ENCODE measurements at regions not wholly inside any gene's neighbourhood (a gene's known extent, or its start where the extent isn't known, plus 50 kb on each side); places are given as distances from the start of the nearest gene placed in this dataset.

GRCh38 chr4:174111422-174111821, 172.0 kb downstream of the FBXO8 start:
- H3K27ac ChIP-seq = no peak overlapping the region
- TF ChIP-seq ZFX (IDR thresholded peaks at IDR 0.05; ENCODE audit: borderline replicate concordance) = no peak
- TF ChIP-seq, protein P1, sequence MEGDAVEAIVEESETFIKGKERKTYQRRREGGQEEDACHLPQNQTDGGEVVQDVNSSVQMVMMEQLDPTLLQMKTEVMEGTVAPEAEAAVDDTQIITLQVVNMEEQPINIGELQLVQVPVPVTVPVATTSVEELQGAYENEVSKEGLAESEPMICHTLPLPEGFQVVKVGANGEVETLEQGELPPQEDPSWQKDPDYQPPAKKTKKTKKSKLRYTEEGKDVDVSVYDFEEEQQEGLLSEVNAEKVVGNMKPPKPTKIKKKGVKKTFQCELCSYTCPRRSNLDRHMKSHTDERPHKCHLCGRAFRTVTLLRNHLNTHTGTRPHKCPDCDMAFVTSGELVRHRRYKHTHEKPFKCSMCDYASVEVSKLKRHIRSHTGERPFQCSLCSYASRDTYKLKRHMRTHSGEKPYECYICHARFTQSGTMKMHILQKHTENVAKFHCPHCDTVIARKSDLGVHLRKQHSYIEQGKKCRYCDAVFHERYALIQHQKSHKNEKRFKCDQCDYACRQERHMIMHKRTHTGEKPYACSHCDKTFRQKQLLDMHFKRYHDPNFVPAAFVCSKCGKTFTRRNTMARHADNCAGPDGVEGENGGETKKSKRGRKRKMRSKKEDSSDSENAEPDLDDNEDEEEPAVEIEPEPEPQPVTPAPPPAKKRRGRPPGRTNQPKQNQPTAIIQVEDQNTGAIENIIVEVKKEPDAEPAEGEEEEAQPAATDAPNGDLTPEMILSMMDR (IDR thresholded peaks at IDR 0.05) = no peak

- no peak for TF ChIP-seq ZFX (IDR thresholded peaks at IDR 0.05; ENCODE audit: borderline replicate concordance)
- TF ChIP-seq, protein P1 (IDR thresholded peaks at IDR 0.05) = no peak
- no peak overlapping the region for H3K27ac ChIP-seq
Measured at GRCh38 chr4:174110180-174110579, 173.3 kb downstream of the FBXO8 start.

GRCh38 chr4:174107746-174108354, 175.6 kb downstream of the FBXO8 start:
- no peak overlapping the region for H3K27ac ChIP-seq
- TF ChIP-seq ZFX (IDR thresholded peaks at IDR 0.05; ENCODE audit: borderline replicate concordance) = no peak
- TF ChIP-seq, protein P1 (IDR thresholded peaks at IDR 0.05) = no peak

- no peak for TF ChIP-seq ZFX (IDR thresholded peaks at IDR 0.05; ENCODE audit: borderline replicate concordance)
- TF ChIP-seq, protein P1 (IDR thresholded peaks at IDR 0.05) = no peak
- H3K27ac ChIP-seq = no peak overlapping the region
Measured at GRCh38 chr4:174105202-174105601, 178.3 kb downstream of the FBXO8 start.

GRCh38 chr4:174100910-174101309, 182.6 kb downstream of the FBXO8 start:
- no peak overlapping the region for H3K27ac ChIP-seq
- no peak for TF ChIP-seq ZFX (IDR thresholded peaks at IDR 0.05; ENCODE audit: borderline replicate concordance)
- TF ChIP-seq, protein P1 (IDR thresholded peaks at IDR 0.05) = no peak

DNA sequence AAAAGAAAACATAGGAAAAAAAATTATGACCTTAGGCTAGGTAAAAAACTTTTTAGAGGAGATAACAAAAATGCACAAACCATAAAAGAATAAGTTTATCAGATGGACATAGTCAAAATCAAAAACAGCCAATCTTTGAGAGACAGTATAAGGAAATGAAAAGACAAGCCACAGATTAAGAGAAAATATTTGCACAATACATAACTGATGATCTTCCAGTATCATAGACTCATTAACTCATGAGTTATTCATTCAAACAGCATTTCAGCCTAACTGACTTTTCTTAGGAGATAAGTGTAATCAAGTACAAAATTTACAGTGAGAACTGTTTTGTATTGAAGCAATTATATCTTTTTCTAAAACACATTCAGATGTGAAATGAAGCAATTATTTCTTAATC, 183.8 kb downstream of the FBXO8 start:
- no peak overlapping the region for H3K27ac ChIP-seq
- TF ChIP-seq, protein P1 (IDR thresholded peaks at IDR 0.05) = no peak
- no peak for TF ChIP-seq ZFX (IDR thresholded peaks at IDR 0.05; ENCODE audit: borderline replicate concordance)

- no peak overlapping the region for H3K27ac ChIP-seq
- TF ChIP-seq ZFX (IDR thresholded peaks at IDR 0.05; ENCODE audit: borderline replicate concordance) = no peak
- TF ChIP-seq, protein P1 (IDR thresholded peaks at IDR 0.05) = no peak
Measured at GRCh38 chr4:174096999-174097398, 186.5 kb downstream of the FBXO8 start.

All from 22Rv1 (cell line).